ENCODE measurements at regions not wholly inside any gene's neighbourhood (a gene's known extent, or its start where the extent isn't known, plus 50 kb on each side); places are given as distances from the start of the nearest gene placed in this dataset.

DNA sequence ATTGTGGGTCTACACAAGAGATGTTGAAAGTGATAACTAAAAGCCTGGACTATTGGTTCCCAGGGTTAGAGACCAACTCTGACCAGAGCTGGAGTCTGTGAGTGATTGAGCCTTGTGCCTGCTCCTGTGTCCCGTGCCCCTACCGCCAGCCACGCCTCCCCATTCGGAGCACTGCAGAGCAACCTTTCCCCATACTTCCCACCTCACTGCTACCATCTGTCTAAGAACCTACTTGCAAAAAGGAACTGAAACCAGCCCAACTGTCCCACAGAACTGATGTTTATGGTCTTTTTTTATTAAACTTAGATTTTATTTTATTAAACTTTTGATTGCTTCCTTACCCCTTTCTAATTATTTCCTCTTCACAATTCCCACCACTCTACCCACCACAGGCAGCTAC is 300.3 kb upstream of the MGAT5 start:
- H2BK120ac ChIP-seq (replicated peaks; ENCODE audit: low read depth, low read length), result no peak overlapping the region
- no peaks in the 10 kb centered on the region for H3K79me1 ChIP-seq (ENCODE audit: low read depth, low read length)
- no peak overlapping the region for H3K23ac ChIP-seq (ENCODE audit: insufficient read length)
- H3K23me2 ChIP-seq (ENCODE audit: low read depth, low read length), result no peaks in the 10 kb centered on the region
- H3K4me1 ChIP-seq (replicated peaks in 1 of 4; ENCODE audit: control insufficient read depth in 3 of 4, insufficient read depth in 4 of 4, low read length in 3 of 4), result no peaks in the 10 kb centered on the region
- no peak overlapping the region for H4K91ac ChIP-seq (replicated peaks; ENCODE audit: insufficient read length, low read length)
- H3K27me3 ChIP-seq (replicated peaks in 1 of 4; ENCODE audit: control insufficient read depth in 3 of 4, extremely low read depth in 1 of 4, insufficient read depth in 3 of 4, low read length in 3 of 4), result no peaks in the 10 kb centered on the region
- no peak overlapping the region for H2AFZ ChIP-seq (ENCODE audit: low read length)
- H2BK5ac ChIP-seq (ENCODE audit: low read depth, low read length), result no peak overlapping the region
- H3K14ac ChIP-seq (ENCODE audit: insufficient read length), result no peak overlapping the region
- no peak overlapping the region for H3K18ac ChIP-seq (ENCODE audit: extremely low read depth, low read length)
- H3K9me3 ChIP-seq (ENCODE audit: insufficient read depth in 2 of 2, low read depth in 1 of 2, low read length in 1 of 2), result no peaks in the 10 kb centered on the region
- no peak overlapping the region for H4K8ac ChIP-seq (ENCODE audit: extremely low read depth, insufficient read depth, low read length)
- no peak overlapping the region for H2AK5ac ChIP-seq (ENCODE audit: low read depth, low read length)
- TF ChIP-seq POLR2A (IDR thresholded peaks at IDR 0.05; ENCODE audit: control extremely low read depth in 1 of 2, low read depth in 2 of 2, low read length in 2 of 2) (no peak), CHD2 (IDR thresholded peaks at IDR 0.05; ENCODE audit: low read length) (no peak), TEAD4 (IDR thresholded peaks at IDR 0.05; ENCODE audit: low read depth, low read length) (no peak), GABPA (IDR thresholded peaks at IDR 0.05; ENCODE audit: borderline replicate concordance, insufficient read depth, low read length) (no peak), MAFK (IDR thresholded peaks at IDR 0.05; ENCODE audit: low read depth, low read length) (no peak), EGR1 (IDR thresholded peaks at IDR 0.05; ENCODE audit: borderline replicate concordance, low read depth, low read length) (no peak), RFX5 (IDR thresholded peaks at IDR 0.05; ENCODE audit: borderline replicate concordance, low read depth, low read length) (no peak), EZH2 (IDR thresholded peaks at IDR 0.05; ENCODE audit: low read depth, low read length, severe bottlenecking) (no peak), SP4 (IDR thresholded peaks at IDR 0.05; ENCODE audit: low read length) (no peak)
- POLR2A ChIA-PET (ENCODE audit: partially characterized antibody), result no interaction called here
- no peak overlapping the region for H3K4ac ChIP-seq (replicated peaks; ENCODE audit: insufficient read length, low read depth, low read length)
- no peak overlapping the region for H2BK20ac ChIP-seq (ENCODE audit: low read length)
- no peak overlapping the region for H2BK15ac ChIP-seq (ENCODE audit: low read length)
- no peak overlapping the region for H2BK12ac ChIP-seq (ENCODE audit: low read depth, low read length)
- H3K36me3 ChIP-seq (ENCODE audit: control insufficient read depth in 2 of 4, insufficient read depth in 4 of 4, low read length in 3 of 4), result no peaks in the 10 kb centered on the region
- CTCF ChIA-PET (ENCODE audit: partially characterized antibody), result interaction anchor here (0.6 to 0.7 kb wide), 2 partner anchors 11 to 62 kb away, joined by 3 read pairs; no protein-coding TSS in a partner anchor
- H4K5ac ChIP-seq (ENCODE audit: insufficient read length, low read depth, low read length), result no peak overlapping the region
- H3K56ac ChIP-seq (replicated peaks; ENCODE audit: insufficient read length, low read depth, low read length), result no peak overlapping the region
- DNase-seq (ENCODE audit: low read depth in 1 of 2, low spot score in 2 of 2), result no peak
- H3K4me2 ChIP-seq (ENCODE audit: insufficient read depth in 1 of 2, low read depth in 2 of 2, low read length in 2 of 2), result no peak overlapping the region
- WGBS, 2 experiments (ENCODE audit: extremely low coverage in 1 of 2, insufficient coverage in 1 of 2, insufficient read length in 1 of 2, insufficient replicate concordance in 2 of 2, low coverage in 1 of 2, low lambda C conversion rate in 2 of 2, missing lambda C conversion rate in 1 of 2), result 85% methylated on average over 4 of the region's 4 CpGs; no CpG with 5 or more reads in 1 of the 2 experiments
- H3K27ac ChIP-seq (ENCODE audit: low read depth, low read length), result no peak overlapping the region
- no peaks in the 10 kb centered on the region for H3K79me2 ChIP-seq (ENCODE audit: control insufficient read depth in 1 of 2, insufficient read depth in 2 of 2, low read length in 2 of 2)
- no peak overlapping the region for H3K4me3 ChIP-seq (ENCODE audit: extremely low read depth in 1 of 4, insufficient read depth in 2 of 4, low read depth in 3 of 4, low read length in 4 of 4)
- no peak overlapping the region for H3K9ac ChIP-seq (replicated peaks in 1 of 4; ENCODE audit: extremely low read depth in 1 of 4, low read depth in 3 of 4, low read length in 3 of 4)
- no peak for FAIRE-seq
- no peaks in the 10 kb centered on the region for H4K20me1 ChIP-seq (replicated peaks in 1 of 2; ENCODE audit: control insufficient read depth in 1 of 2, insufficient read depth in 2 of 2, low read length in 2 of 2)

All from H1 (cell line).